ENCODE measurements at regions not wholly inside any gene's neighbourhood (a gene's known extent, or its start where the extent isn't known, plus 50 kb on each side); places are given as distances from the start of the nearest gene placed in this dataset.
A peak's percentile ranks its signal among the peaks of the same experiment; 100 is the strongest.

DNA sequence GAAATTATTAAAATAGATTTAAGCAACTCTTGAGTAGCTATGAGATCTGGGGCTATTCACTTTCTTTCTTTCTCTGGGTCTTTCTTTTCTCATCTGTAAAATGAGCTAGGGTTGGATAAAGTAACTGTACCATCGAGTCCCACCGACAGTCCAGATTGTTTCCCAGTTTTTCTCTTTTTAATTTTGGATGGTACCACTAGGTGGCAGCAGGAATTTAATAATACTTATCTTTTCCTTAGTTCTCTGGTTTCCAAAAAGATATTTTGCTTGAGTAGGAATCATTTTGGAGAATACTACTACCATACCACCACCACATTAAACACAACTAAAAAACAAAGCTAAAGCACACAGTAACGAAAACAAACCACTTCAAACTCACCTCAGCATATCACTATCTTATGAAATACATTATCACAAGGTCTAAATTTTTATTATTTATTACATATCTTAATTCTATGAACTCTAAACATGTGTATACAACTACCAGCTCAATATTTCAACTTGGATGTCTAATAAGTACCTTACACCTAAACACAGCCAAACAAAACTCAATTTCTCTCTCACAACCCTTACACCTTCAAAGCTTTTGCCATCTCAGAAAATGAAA lies 584.0 kb downstream of the KCNA4 start:
- TF ChIP-seq CTCF (IDR thresholded peaks at IDR 0.05; ENCODE audit: extremely low read depth in 1 of 2, insufficient read depth in 1 of 2, low read depth in 1 of 2, low read length in 2 of 2) (peak; percentile 14 to 34), POLR2A (IDR thresholded peaks at IDR 0.05; ENCODE audit: low read depth, low read length) (no peak), MYC (IDR thresholded peaks at IDR 0.05; ENCODE audit: low read depth, low read length) (no peak)
